SU-DHL-6 (cell line): ENCODE measurements at regions not wholly inside any gene's neighbourhood (a gene's known extent, or its start where the extent isn't known, plus 50 kb on each side); places are given as distances from the start of the nearest gene placed in this dataset.

Experiments used
- EZH2phosphoT487 ChIP-seq: fragments of 200-600 bp; sonication (generic), shearing (Covaris generic); conservative IDR thresholded peaks from 2 replicates; pipeline ENCODE4 v1.6.1; 2018; ENCODE audit warnings: mild to moderate bottlenecking, antibody characterized with exemption, low read length, moderate library complexity, mixed read lengths
- TF ChIP-seq, protein P1 (sequence below): fragments of 200-600 bp; sonication (generic); IDR thresholded peaks from one replicate; pipeline ENCODE4 v1.5.1; 2017; ENCODE audit warnings: antibody characterized with exemption, mild to moderate bottlenecking, low read length, moderate library complexity; ENCODE audit not compliant: insufficient read depth, poor library complexity, severe bottlenecking

DNA sequence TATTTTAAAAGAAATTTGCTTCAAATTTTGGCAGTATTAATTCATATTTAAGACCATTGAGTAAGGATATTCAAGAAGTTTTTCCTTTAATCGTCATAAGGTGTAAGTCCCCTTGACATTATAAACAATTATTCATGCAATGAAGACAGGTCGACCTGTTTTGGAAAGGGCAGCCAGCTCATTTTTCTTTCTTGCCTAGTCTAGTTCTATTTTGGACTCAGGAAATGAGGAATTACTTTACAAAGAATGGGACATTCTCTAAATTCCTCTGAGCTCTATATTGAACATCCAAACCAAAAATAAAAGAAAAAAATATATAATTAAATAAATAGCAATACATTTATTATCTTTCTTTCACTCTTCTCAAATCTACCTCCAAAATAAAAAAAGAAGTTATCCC lies 595.6 kb upstream of the KIF2B start:
- TF ChIP-seq, protein P1, sequence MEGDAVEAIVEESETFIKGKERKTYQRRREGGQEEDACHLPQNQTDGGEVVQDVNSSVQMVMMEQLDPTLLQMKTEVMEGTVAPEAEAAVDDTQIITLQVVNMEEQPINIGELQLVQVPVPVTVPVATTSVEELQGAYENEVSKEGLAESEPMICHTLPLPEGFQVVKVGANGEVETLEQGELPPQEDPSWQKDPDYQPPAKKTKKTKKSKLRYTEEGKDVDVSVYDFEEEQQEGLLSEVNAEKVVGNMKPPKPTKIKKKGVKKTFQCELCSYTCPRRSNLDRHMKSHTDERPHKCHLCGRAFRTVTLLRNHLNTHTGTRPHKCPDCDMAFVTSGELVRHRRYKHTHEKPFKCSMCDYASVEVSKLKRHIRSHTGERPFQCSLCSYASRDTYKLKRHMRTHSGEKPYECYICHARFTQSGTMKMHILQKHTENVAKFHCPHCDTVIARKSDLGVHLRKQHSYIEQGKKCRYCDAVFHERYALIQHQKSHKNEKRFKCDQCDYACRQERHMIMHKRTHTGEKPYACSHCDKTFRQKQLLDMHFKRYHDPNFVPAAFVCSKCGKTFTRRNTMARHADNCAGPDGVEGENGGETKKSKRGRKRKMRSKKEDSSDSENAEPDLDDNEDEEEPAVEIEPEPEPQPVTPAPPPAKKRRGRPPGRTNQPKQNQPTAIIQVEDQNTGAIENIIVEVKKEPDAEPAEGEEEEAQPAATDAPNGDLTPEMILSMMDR, result no peak
- TF ChIP-seq EZH2phosphoT487, result no peak
